Stimulated activated effector memory CD8-positive, alpha-beta T cell treated with anti-CD3 and anti-CD28 coated beads, Interleukin-12 subunit alpha, Interleukin-12 subunit beta, amount 100 ng/mL, for 72 hours (primary cell): ENCODE measurements at regions not wholly inside any gene's neighbourhood (a gene's known extent, or its start where the extent isn't known, plus 50 kb on each side); places are given as distances from the start of the nearest gene placed in this dataset.
"Not testable (repeated sequence)": the region's sequence is repeated elsewhere in the genome, so short reads cannot be mapped to it uniquely, and the experiment has no call there.

Source experiments
- ATAC-seq: fragments of 150-1000 bp; cut with Tn5 transposase; 2 replicates; pipeline ENCODE4 v1.10.0; 2021
- DNase-seq, 2 donors: peaks; one replicate each; pipeline ENCODE4 v3.0.0; 2021 to 2022; ENCODE audit warnings: low spot score in 2 of 2
- H3K27ac Mint-ChIP-seq: one replicate; pipeline ENCODE4 v1.8.0; 2022; ENCODE audit warnings: mild to moderate bottlenecking, mixed read lengths
- H3K36me3 Mint-ChIP-seq: one replicate; pipeline ENCODE4 v1.8.0; 2022; ENCODE audit warnings: mild to moderate bottlenecking, mixed read lengths
- H3K4me1 Mint-ChIP-seq: one replicate; pipeline ENCODE4 v1.8.0; 2022; ENCODE audit warnings: mixed read lengths
- H3K4me3 Mint-ChIP-seq: one replicate; pipeline ENCODE4 v1.8.0; 2022; ENCODE audit warnings: mild to moderate bottlenecking, mixed read lengths
- H3K9me3 Mint-ChIP-seq: one replicate; pipeline ENCODE4 v1.8.0; 2022; ENCODE audit warnings: mixed read lengths

- not testable (repeated sequence) for H3K4me3 Mint-ChIP-seq, H3K27ac Mint-ChIP-seq, H3K36me3 Mint-ChIP-seq, DNase-seq, H3K4me1 Mint-ChIP-seq, ATAC-seq
- H3K9me3 Mint-ChIP-seq, result peaks cover 17% of the 10 kb centered on the region
These were observed 95.9 kb upstream of the FGF13 start for GRCh38 chrX:138807400-138807799.

DNA sequence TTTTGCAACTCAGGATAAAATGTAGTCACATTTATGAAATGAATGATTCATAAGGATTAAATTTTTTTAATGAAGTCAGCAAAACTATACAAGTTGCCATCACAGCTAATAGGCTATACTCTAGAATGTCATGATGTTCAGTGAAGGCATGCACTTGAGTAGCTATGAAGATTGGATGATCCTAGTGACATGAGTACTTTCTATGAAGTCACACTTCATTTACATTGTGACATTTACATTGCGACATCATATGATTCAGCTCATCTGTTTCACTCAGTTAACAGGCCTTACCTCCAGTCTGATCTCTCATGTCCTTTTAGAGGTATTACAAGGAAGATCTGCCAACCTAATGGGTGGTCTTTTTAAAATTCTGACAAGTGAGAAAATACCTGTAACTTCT is 82.7 kb upstream of the FGF13 start:
- ATAC-seq (no peak), DNase-seq (no peak)
- Mint-ChIP-seq H3K27ac (no peak overlapping the region), H3K9me3 (peaks cover 9% of the 10 kb centered on the region), H3K4me3 (no peak overlapping the region), H3K36me3 (no peaks in the 10 kb centered on the region), H3K4me1 (no peaks in the 10 kb centered on the region)

GRCh38 chrX:138791551-138791950 is 80.0 kb upstream of the FGF13 start:
- Mint-ChIP-seq H3K36me3 (no peaks in the 10 kb centered on the region), H3K9me3 (peaks cover 4% of the 10 kb centered on the region), H3K4me1 (no peaks in the 10 kb centered on the region), H3K4me3 (no peak overlapping the region), H3K27ac (no peak overlapping the region)
- ATAC-seq, result no peak
- DNase-seq, result no peak

GRCh38 chrX:138788771-138789170 is 77.3 kb upstream of the FGF13 start:
- H3K36me3 Mint-ChIP-seq, result no peaks in the 10 kb centered on the region
- H3K9me3 Mint-ChIP-seq, result peaks cover 14% of the 10 kb centered on the region
- no peak overlapping the region for H3K27ac Mint-ChIP-seq
- ATAC-seq (no peak), DNase-seq (no peak)
- H3K4me3 Mint-ChIP-seq, result no peak overlapping the region
- no peaks in the 10 kb centered on the region for H3K4me1 Mint-ChIP-seq

GRCh38 chrX:138778576-138778909 is 67.0 kb upstream of the FGF13 start:
- H3K4me1 Mint-ChIP-seq, H3K9me3 Mint-ChIP-seq, H3K4me3 Mint-ChIP-seq, ATAC-seq, H3K27ac Mint-ChIP-seq, H3K36me3 Mint-ChIP-seq, DNase-seq: not testable (repeated sequence)

GRCh38 chrX:138777908-138778575 is 66.5 kb upstream of the FGF13 start:
- not testable (repeated sequence) for H3K27ac Mint-ChIP-seq, H3K9me3 Mint-ChIP-seq, H3K4me3 Mint-ChIP-seq, H3K4me1 Mint-ChIP-seq, ATAC-seq, DNase-seq, H3K36me3 Mint-ChIP-seq

GRCh38 chrX:138777230-138777629 is 65.7 kb upstream of the FGF13 start:
- DNase-seq, result no peak
- Mint-ChIP-seq H3K9me3 (no peaks in the 10 kb centered on the region), H3K4me3 (no peak overlapping the region), H3K4me1 (no peaks in the 10 kb centered on the region), H3K27ac (no peak overlapping the region), H3K36me3 (no peaks in the 10 kb centered on the region)
- no peak for ATAC-seq

GRCh38 chrX:138775517-138775916 is 64.0 kb upstream of the FGF13 start:
- no peak for ATAC-seq

GRCh38 chrX:138771047-138771446 is 59.5 kb upstream of the FGF13 start:
- H3K4me3 Mint-ChIP-seq, result no peak overlapping the region
- H3K9me3 Mint-ChIP-seq, result no peaks in the 10 kb centered on the region
- no peak overlapping the region for H3K27ac Mint-ChIP-seq
- ATAC-seq (no peak), DNase-seq (no peak)
- H3K4me1 Mint-ChIP-seq, result no peaks in the 10 kb centered on the region
- no peaks in the 10 kb centered on the region for H3K36me3 Mint-ChIP-seq

More at GRCh38 chrX:138775517-138775916, 64.0 kb upstream of the FGF13 start:
- no peak for DNase-seq
- H3K4me3 Mint-ChIP-seq, result no peak overlapping the region
- H3K9me3 Mint-ChIP-seq, result no peaks in the 10 kb centered on the region
- no peaks in the 10 kb centered on the region for H3K36me3 Mint-ChIP-seq
- H3K27ac Mint-ChIP-seq, result no peak overlapping the region
- no peaks in the 10 kb centered on the region for H3K4me1 Mint-ChIP-seq

DNA sequence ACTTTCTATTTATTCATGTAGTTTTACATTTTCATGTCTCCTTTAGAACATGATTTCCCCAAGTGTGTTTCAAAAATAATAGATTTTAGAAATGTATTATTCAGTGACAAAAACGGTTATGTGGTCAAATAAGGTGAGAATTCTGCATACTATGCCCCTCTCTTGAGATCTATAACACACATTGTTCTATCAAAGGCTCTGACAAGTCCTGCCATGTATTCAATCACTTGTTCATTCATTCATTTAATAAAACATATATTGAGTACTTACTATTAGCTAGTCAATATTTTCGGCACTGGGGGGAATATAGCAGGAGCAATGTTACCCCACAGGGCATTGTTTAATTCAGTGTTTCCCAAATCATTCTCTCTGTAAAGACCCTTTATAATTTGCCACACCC is 58.4 kb upstream of the FGF13 start:
- Mint-ChIP-seq H3K4me3 (no peak overlapping the region), H3K4me1 (no peaks in the 10 kb centered on the region), H3K27ac (no peak overlapping the region), H3K9me3 (no peaks in the 10 kb centered on the region), H3K36me3 (no peaks in the 10 kb centered on the region)
- ATAC-seq, result no peak
- DNase-seq, result no peak

- DNase-seq (no peak), ATAC-seq (no peak)
- no peak overlapping the region for H3K4me3 Mint-ChIP-seq
- H3K36me3 Mint-ChIP-seq, result no peaks in the 10 kb centered on the region
- H3K27ac Mint-ChIP-seq, result no peak overlapping the region
- no peaks in the 10 kb centered on the region for H3K9me3 Mint-ChIP-seq
- no peaks in the 10 kb centered on the region for H3K4me1 Mint-ChIP-seq
These were observed 53.5 kb upstream of the FGF13 start for GRCh38 chrX:138765051-138765450.

DNA sequence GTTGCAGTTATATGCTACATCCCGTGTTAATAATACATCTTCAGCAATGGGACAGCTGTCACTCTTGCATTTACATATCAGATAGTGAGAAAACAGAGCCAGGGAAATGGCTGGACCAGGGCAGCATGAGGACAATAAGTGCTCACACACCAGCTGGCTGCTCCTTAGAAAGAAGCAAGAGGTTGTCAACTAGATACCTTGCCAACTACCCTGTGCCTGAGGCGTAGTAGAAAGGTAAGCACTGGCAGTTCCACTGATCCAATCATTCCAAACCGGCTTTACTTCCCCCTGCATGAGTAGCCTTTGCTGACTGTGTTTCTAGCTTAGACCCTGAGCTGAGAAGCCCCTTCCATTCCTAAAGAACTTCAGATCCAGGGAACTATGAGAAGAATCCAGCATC is 52.2 kb upstream of the FGF13 start:
- DNase-seq (no peak), ATAC-seq (no peak)
- Mint-ChIP-seq H3K4me3 (no peak overlapping the region), H3K27ac (no peak overlapping the region), H3K9me3 (no peaks in the 10 kb centered on the region), H3K36me3 (no peaks in the 10 kb centered on the region), H3K4me1 (no peaks in the 10 kb centered on the region)

DNA sequence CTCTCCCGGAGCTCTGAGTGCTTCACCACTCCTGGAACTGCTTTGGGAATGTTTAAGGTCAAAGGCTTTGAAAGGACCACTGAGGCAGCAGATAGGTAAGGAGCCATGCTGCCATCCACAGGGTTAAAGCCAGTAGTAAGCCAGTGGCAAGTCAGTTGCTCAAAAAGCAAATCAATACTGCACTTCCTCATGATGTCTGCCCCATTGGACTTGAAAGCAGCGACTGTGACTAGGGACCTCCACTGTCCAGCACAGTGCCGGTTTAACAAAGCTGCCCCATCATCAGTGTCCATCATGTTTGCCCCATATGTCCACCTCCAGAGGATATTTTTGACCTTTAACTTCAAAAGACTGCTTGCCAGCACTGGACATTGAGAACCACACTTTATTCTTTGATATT is 49.9 kb upstream of the FGF13 start:
- H3K4me1 Mint-ChIP-seq, result no peaks in the 10 kb centered on the region
- H3K4me3 Mint-ChIP-seq, result no peak overlapping the region
- H3K36me3 Mint-ChIP-seq, result no peaks in the 10 kb centered on the region
- H3K27ac Mint-ChIP-seq, result no peak overlapping the region
- no peak for ATAC-seq
- DNase-seq, result no peak
- no peaks in the 10 kb centered on the region for H3K9me3 Mint-ChIP-seq
